ENCODE measurements at regions not wholly inside any gene's neighbourhood (a gene's known extent, or its start where the extent isn't known, plus 50 kb on each side); places are given as distances from the start of the nearest gene placed in this dataset.
A peak's percentile ranks its signal among the peaks of the same experiment; 100 is the strongest.

DNA sequence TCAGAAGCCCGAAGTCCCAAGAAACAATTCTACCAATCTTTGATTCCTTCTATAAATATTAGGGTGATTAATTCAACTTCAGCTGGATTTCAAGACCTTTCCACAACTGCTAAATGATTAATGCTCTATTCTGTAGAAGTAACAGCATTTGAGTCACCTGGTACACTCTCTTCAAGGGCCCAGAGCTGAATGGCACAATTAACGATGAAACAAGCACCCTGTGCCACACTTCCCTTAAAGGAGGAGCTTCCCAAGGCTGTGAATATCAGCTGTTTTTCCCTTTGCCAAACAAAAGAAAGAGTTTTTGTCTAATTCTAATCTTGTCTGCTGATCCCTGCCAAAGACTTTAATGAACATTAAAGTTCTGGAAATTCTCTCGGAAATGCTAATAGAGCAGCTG lies 56.0 kb downstream of the BOD1L2 start:
- DNase-seq (ENCODE audit: low spot score): no peak
- Mint-ChIP-seq H3K4me3 (ENCODE audit: unreplicated experiment) (no peak overlapping the region), H3K27me3 (ENCODE audit: unreplicated experiment) (peaks cover 4% of the 10 kb centered on the region), H3K27ac (ENCODE audit: unreplicated experiment) (no peak overlapping the region), H3K36me3 (ENCODE audit: low read depth, unreplicated experiment) (no peaks in the 10 kb centered on the region), H3K4me1 (ENCODE audit: unreplicated experiment) (peaks cover 9% of the 10 kb centered on the region), H3K9me3 (ENCODE audit: unreplicated experiment) (no peaks in the 10 kb centered on the region)
- TF ChIP-seq, protein P1, sequence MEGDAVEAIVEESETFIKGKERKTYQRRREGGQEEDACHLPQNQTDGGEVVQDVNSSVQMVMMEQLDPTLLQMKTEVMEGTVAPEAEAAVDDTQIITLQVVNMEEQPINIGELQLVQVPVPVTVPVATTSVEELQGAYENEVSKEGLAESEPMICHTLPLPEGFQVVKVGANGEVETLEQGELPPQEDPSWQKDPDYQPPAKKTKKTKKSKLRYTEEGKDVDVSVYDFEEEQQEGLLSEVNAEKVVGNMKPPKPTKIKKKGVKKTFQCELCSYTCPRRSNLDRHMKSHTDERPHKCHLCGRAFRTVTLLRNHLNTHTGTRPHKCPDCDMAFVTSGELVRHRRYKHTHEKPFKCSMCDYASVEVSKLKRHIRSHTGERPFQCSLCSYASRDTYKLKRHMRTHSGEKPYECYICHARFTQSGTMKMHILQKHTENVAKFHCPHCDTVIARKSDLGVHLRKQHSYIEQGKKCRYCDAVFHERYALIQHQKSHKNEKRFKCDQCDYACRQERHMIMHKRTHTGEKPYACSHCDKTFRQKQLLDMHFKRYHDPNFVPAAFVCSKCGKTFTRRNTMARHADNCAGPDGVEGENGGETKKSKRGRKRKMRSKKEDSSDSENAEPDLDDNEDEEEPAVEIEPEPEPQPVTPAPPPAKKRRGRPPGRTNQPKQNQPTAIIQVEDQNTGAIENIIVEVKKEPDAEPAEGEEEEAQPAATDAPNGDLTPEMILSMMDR (IDR thresholded peaks at IDR 0.05; ENCODE audit: unreplicated experiment): no peak

DNA sequence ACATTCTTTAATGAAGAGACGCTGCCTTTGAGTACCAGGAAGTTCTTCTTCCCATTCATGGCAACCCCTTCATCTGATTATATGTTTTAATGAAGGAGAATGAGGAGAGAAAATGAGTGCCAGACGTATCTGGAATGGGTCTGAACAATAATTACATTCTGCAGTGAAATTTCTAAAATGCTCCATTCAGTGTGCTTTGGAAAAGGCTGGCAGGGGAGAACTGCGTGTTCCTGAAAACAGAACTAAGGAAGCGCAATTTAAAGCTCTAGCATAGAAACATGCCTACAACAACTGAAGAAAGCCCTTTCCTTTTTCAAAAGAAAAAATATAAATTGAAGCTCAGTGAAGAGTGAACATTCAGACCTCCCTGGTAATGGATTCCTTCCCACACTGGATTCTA lies 58.8 kb downstream of the BOD1L2 start:
- no peak for DNase-seq (ENCODE audit: low spot score)
- no peak overlapping the region for H3K27ac Mint-ChIP-seq (ENCODE audit: unreplicated experiment)
- peaks cover 4% of the 10 kb centered on the region for H3K27me3 Mint-ChIP-seq (ENCODE audit: unreplicated experiment)
- peaks cover 20% of the 10 kb centered on the region for H3K4me1 Mint-ChIP-seq (ENCODE audit: unreplicated experiment)
- H3K4me3 Mint-ChIP-seq (ENCODE audit: unreplicated experiment): no peak overlapping the region
- TF ChIP-seq, protein P1 (IDR thresholded peaks at IDR 0.05; ENCODE audit: unreplicated experiment): no peak
- H3K36me3 Mint-ChIP-seq (ENCODE audit: low read depth, unreplicated experiment): no peaks in the 10 kb centered on the region
- H3K9me3 Mint-ChIP-seq (ENCODE audit: unreplicated experiment): no peaks in the 10 kb centered on the region

DNA sequence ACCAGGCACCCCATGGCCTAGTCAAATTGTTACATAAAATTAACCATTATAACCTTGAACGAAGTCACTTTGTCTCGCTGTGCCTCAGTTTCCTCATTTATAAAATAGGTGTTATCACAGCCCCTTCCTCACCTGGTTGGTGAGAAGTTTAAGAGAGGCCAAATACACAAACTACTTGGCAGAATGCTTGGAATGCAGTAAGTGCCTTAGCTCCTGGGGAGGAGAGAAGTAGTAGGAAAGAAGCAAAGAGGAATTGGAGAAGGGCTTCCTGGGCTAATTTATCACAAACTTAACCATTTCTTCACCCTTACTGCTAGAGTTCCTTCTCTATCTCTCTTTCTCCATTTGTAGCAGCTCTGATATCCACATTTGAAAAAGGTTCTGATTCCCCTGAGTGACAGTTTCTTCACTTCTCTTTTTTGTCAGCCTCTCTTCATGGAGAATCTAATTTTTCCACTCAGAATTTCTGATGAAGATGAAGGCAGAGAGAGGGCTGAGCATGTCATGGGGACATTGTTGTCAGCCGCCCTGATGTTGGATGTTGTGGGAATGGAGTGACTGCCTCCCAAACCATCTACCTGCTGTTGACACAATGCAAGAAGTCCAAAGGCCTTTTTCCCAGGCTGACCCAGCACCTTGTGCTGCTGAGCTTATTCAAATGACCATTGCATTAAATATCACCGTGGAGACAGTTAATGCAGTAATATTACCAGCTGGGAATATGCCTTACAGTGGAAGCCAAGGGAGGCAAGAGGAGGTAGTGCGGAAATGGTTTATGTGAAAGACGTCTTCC lies 60.4 kb downstream of the BOD1L2 start:
- no peak for DNase-seq (ENCODE audit: low spot score)
- no peak overlapping the region for H3K4me3 Mint-ChIP-seq (ENCODE audit: unreplicated experiment)
- H3K9me3 Mint-ChIP-seq (ENCODE audit: unreplicated experiment): no peaks in the 10 kb centered on the region
- TF ChIP-seq, protein P1 (IDR thresholded peaks at IDR 0.05; ENCODE audit: unreplicated experiment): no peak
- H3K27ac Mint-ChIP-seq (ENCODE audit: unreplicated experiment): no peak overlapping the region
- H3K4me1 Mint-ChIP-seq (ENCODE audit: unreplicated experiment): peaks cover 20% of the 10 kb centered on the region
- H3K36me3 Mint-ChIP-seq (ENCODE audit: low read depth, unreplicated experiment): no peaks in the 10 kb centered on the region
- H3K27me3 Mint-ChIP-seq (ENCODE audit: unreplicated experiment): peaks cover 4% of the 10 kb centered on the region

DNA sequence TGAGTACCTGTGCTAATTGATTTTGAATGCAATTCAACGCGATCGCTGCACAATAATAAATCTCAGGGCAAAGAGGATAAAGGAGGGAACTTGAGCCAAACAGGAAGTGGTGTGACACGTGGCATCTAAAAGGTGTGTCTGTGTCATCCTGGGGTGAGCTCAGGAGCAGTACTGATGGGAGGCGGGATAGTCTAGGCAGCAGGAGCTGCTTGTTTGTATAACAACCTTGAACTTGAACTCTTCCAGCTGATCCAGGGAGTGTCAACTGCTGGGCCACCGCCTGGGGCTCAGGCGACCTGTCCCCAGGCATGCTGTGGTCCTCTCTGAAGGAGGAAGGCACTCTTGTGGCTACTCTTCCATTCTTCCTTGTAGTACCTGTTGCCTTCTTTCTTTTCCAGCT lies 61.2 kb downstream of the BOD1L2 start:
- Mint-ChIP-seq H3K9me3 (ENCODE audit: unreplicated experiment) (no peaks in the 10 kb centered on the region), H3K27me3 (ENCODE audit: unreplicated experiment) (peaks cover 4% of the 10 kb centered on the region)
- TF ChIP-seq, protein P1 (IDR thresholded peaks at IDR 0.05; ENCODE audit: unreplicated experiment): no peak

DNA sequence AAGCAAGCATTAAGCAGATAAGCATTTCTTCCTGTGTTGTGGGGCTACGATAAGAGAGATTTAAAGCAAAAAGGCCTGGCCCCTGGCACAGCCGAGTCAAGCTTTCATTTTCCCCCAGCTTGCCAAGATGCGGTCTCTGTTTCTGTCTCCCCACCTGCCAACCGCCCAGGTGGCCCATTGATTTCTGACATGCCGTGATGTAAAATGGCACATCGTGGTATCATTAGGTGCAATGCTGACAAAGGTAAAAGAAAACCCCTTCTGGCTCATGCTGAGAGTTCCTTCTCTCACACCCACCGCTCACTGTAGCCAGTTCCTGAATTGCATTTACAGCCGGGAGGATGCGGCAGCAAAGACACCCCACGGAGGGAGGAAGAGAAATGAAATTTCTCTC lies 62.8 kb downstream of the BOD1L2 start:
- no peaks in the 10 kb centered on the region for H3K36me3 Mint-ChIP-seq (ENCODE audit: low read depth, unreplicated experiment)
- H3K27ac Mint-ChIP-seq (ENCODE audit: unreplicated experiment): no peak overlapping the region
- H3K27me3 Mint-ChIP-seq (ENCODE audit: unreplicated experiment): no peaks in the 10 kb centered on the region
- peaks cover 20% of the 10 kb centered on the region for H3K4me1 Mint-ChIP-seq (ENCODE audit: unreplicated experiment)
- H3K9me3 Mint-ChIP-seq (ENCODE audit: unreplicated experiment): no peaks in the 10 kb centered on the region
- H3K4me3 Mint-ChIP-seq (ENCODE audit: unreplicated experiment): peak overlapping the region; percentile 12
- DNase-seq (ENCODE audit: low spot score): peak; percentile 7
- TF ChIP-seq, protein P1 (IDR thresholded peaks at IDR 0.05; ENCODE audit: unreplicated experiment): no peak

More for the DNA sequence above, 61.2 kb downstream of the BOD1L2 start:
- no peak overlapping the region for H3K4me3 Mint-ChIP-seq (ENCODE audit: unreplicated experiment)
- peaks cover 20% of the 10 kb centered on the region for H3K4me1 Mint-ChIP-seq (ENCODE audit: unreplicated experiment)
- no peak overlapping the region for H3K27ac Mint-ChIP-seq (ENCODE audit: unreplicated experiment)
- H3K36me3 Mint-ChIP-seq (ENCODE audit: low read depth, unreplicated experiment): no peaks in the 10 kb centered on the region
- no peak for DNase-seq (ENCODE audit: low spot score)
